K562 (cell line): ENCODE measurements at regions not wholly inside any gene's neighbourhood (a gene's known extent, or its start where the extent isn't known, plus 50 kb on each side); places are given as distances from the start of the nearest gene placed in this dataset.

Experiments
- ATAC-seq: fragments of 200-7000 bp; cut with Tn5 transposase; 3 replicates; pipeline ENCODE4 v1.9.1; 2020; ENCODE audit warnings: moderate library complexity
- BruUV-seq: library from RNA; stranded (reverse); fragments of 400-500 nt; replicated peaks from 2 replicates; lab custom pipeline; 2021; lab: Mats Ljungman, UMichigan
- CTCF ChIA-PET: fragments of 300-600 bp; formaldehyde crosslinking; extraction: SDS; loops from one replicate; lab custom pipeline; 2021; ENCODE audit warnings: low intra/inter-chr PET ratio; lab: Yijun Ruan, JAX
- POLR2A ChIA-PET: fragments of 300-600, 350-650 bp; sonication (Branson Sonifier 250); formaldehyde crosslinking; extraction: SDS; loops from one replicate; lab custom pipeline; 2021; ENCODE audit warnings: antibody characterized with exemption, inconsistent platforms; lab: Yijun Ruan, JAX
- DNase-seq, 4 experiments: peaks; one replicate each; pipeline versions ENCODE4 v3.0.0 to v3.0.0-alpha.2; 2011 to 2018; ENCODE audit warnings: low spot score in 3 of 4, mixed read lengths in 3 of 4; ENCODE audit errors: extremely low read depth in 1 of 4
- FAIRE-seq: peaks from 2 replicates; lab custom pipeline; 2011; peaks lifted over from hg19 to GRCh38; lab: Jason Lieb, UNC
- H2AFZ ChIP-seq: 2 replicates; pipeline ENCODE4 v1.6.0; 2011; ENCODE audit warnings: low read depth, low read length, control low read depth, inconsistent platforms
- H3K27ac ChIP-seq: fragments of 200-600 bp; 3 replicates; pipeline ENCODE4 v1.8.0; 2011; ENCODE audit warnings: low read depth, mild to moderate bottlenecking, control low read depth, inconsistent platforms, low read length, moderate library complexity, mixed read lengths; ENCODE audit errors: extremely low read depth
- H3K27me3 ChIP-seq, 2 experiments: fragments of 300-600 bp in 1 of 2; 2 replicates in 1 of 2; 3 replicates in 1 of 2; pipeline versions ENCODE4 v1.6.0 to v1.8.0; 2011; ENCODE audit warnings: inconsistent platforms in 2 of 2, low read length in 2 of 2, mild to moderate bottlenecking in 1 of 2, mixed read lengths in 1 of 2, moderate library complexity in 1 of 2; ENCODE audit not compliant: control insufficient read depth in 2 of 2, insufficient read depth in 2 of 2
- H3K36me3 ChIP-seq: fragments of 300-600 bp; 3 replicates; pipeline ENCODE4 v1.8.0; 2011; ENCODE audit warnings: mild to moderate bottlenecking, low read length, inconsistent platforms; ENCODE audit not compliant: control insufficient read depth, insufficient read depth
- H3K4me1 ChIP-seq, 2 experiments: fragments of 200-600 bp in 1 of 2; replicated peaks in 1 of 2; 2 replicates in 1 of 2; 3 replicates in 1 of 2; pipeline versions ENCODE4 v1.5.1 to v1.8.0; 2011; ENCODE audit warnings: inconsistent platforms in 2 of 2, low read length in 2 of 2, mild to moderate bottlenecking in 1 of 2, mixed read lengths in 1 of 2, moderate library complexity in 1 of 2; ENCODE audit not compliant: control insufficient read depth in 2 of 2, insufficient read depth in 2 of 2
- H3K4me2 ChIP-seq: 2 replicates; pipeline ENCODE4 v1.6.1; 2011; ENCODE audit warnings: low read length, control low read depth, inconsistent platforms, mixed read lengths; ENCODE audit not compliant: insufficient read depth
- H3K4me3 ChIP-seq: fragments of 200-600 bp; sonication (generic), shearing (Covaris generic); 2 replicates; pipeline ENCODE4 v1.5.1; 2016; ENCODE audit warnings: control low read depth, inconsistent platforms
- H3K79me2 ChIP-seq: fragments of 200-600 bp; 3 replicates; pipeline ENCODE4 v1.8.0; 2011; ENCODE audit warnings: low read length, inconsistent platforms; ENCODE audit not compliant: control insufficient read depth, insufficient read depth
- H3K9ac ChIP-seq, 2 experiments: 2 replicates each; pipeline versions ENCODE4 v1.6.0 to v1.6.1; 2011; ENCODE audit warnings: low read depth in 2 of 2, low read length in 2 of 2, control low read depth in 1 of 2, inconsistent platforms in 1 of 2, mild to moderate bottlenecking in 1 of 2, mixed read lengths in 1 of 2; ENCODE audit not compliant: insufficient read depth in 1 of 2
- H3K9me1 ChIP-seq: one replicate; pipeline ENCODE4 v1.6.0; 2011; ENCODE audit warnings: inconsistent platforms, mild to moderate bottlenecking, low read length, moderate library complexity; ENCODE audit not compliant: control insufficient read depth, insufficient read depth
- H3K9me3 ChIP-seq: replicated peaks from 2 replicates; pipeline ENCODE4 v1.5.1; 2011; ENCODE audit warnings: low read depth, low read length, inconsistent platforms; ENCODE audit not compliant: control insufficient read depth, insufficient read depth
- H4K20me1 ChIP-seq: replicated peaks from 2 replicates; pipeline ENCODE4 v1.6.1; 2011; ENCODE audit warnings: low read length, inconsistent platforms, mixed read lengths; ENCODE audit not compliant: control insufficient read depth, insufficient read depth
- FOXA3 ChIP-seq, 2 experiments: fragments of 450-650 bp in 1 of 2; sonication (generic) in 1 of 2; formaldehyde crosslinking; IDR thresholded peaks in 1 of 2; conservative IDR thresholded peaks in 1 of 2; 2 replicates each; pipeline versions ENCODE4 v1.4.0 to v1.8.0; 2020 to 2022; ENCODE audit warnings: mild to moderate bottlenecking in 2 of 2, missing genetic modification reagents in 1 of 2
- IRF2 ChIP-seq: sonication (generic); formaldehyde crosslinking; IDR thresholded peaks from 2 replicates; pipeline ENCODE4 v1.8.1; 2022; ENCODE audit warnings: mild to moderate bottlenecking, missing genetic modification reagents
- KDM2B ChIP-seq: fragments of 250-450 bp; sonication (Bioruptor Pico); IDR thresholded peaks from 2 replicates; pipeline ENCODE4 v1.8.0; 2021; ENCODE audit warnings: mild to moderate bottlenecking, moderate library complexity
- RAD51 ChIP-seq: fragments of 450-650 bp; IDR thresholded peaks from 2 replicates; pipeline ENCODE4 v1.7.1; 2016; ENCODE audit warnings: low read depth, mild to moderate bottlenecking, borderline replicate concordance
- RFX5 ChIP-seq: IDR thresholded peaks from 2 replicates; pipeline ENCODE4 v1.6.1; 2011; ENCODE audit warnings: low read depth, mild to moderate bottlenecking, improper control_type of control experiment, low read length
- STAT5A ChIP-seq: IDR thresholded peaks from 2 replicates; pipeline ENCODE4 v1.6.1; 2012; ENCODE audit warnings: low read length, inconsistent platforms, borderline replicate concordance
- THRAP3 ChIP-seq: fragments of 450-650 bp; IDR thresholded peaks from 2 replicates; pipeline ENCODE4 v1.6.1; 2016; ENCODE audit warnings: mild to moderate bottlenecking, inconsistent platforms, borderline replicate concordance
- ZNF140 ChIP-seq: fragments of 250-450 bp; sonication (Bioruptor Pico); IDR thresholded peaks from 2 replicates; pipeline ENCODE4 v1.8.0; 2021; ENCODE audit warnings: moderate library complexity, mild to moderate bottlenecking, inconsistent platforms
- ZNF224 ChIP-seq: sonication (generic); formaldehyde crosslinking; IDR thresholded peaks from 2 replicates; pipeline ENCODE4 v1.8.0; 2022; ENCODE audit warnings: mild to moderate bottlenecking, missing genetic modification reagents
- ZNF311 ChIP-seq: fragments of 250-450 bp; sonication (Bioruptor Pico); IDR thresholded peaks from 2 replicates; pipeline ENCODE4 v1.4.0; 2020; ENCODE audit warnings: mild to moderate bottlenecking, moderate library complexity
- ZNF696 ChIP-seq: fragments of 250-450 bp; sonication (Bioruptor Pico); conservative IDR thresholded peaks from 2 replicates; pipeline ENCODE4 v1.4.0; 2020; ENCODE audit warnings: mild to moderate bottlenecking, moderate library complexity
- WGBS: fragments of 100-300 bp; shearing (Covaris generic); methylation state at CpG from one replicate; pipeline ENCODE4 v1.1.6; 2016; ENCODE audit warnings: low coverage, mixed read lengths; ENCODE audit not compliant: insufficient coverage; ENCODE audit errors: missing lambda C conversion rate; 5-methylcytosine and 5-hydroxymethylcytosine counted together
- in situ Hi-C: fragments of 300-500 bp; cut with MboI; formaldehyde crosslinking; loops from 4 replicates; pipeline ENCODE4 v1.15.0; 2018; ENCODE audit warnings: inconsistent platforms, mixed read lengths
- intact Hi-C: fragments of 100-400 bp; cut with micrococcal nuclease; formaldehyde crosslinking; loops from 2 replicates; pipeline ENCODE4 v1.14.2; 2022
- TF ChIP-seq, protein P1 (sequence below): fragments of 450-650 bp; IDR thresholded peaks from 2 replicates; pipeline ENCODE4 v1.6.1; 2017; ENCODE audit warnings: antibody characterized with exemption

DNA sequence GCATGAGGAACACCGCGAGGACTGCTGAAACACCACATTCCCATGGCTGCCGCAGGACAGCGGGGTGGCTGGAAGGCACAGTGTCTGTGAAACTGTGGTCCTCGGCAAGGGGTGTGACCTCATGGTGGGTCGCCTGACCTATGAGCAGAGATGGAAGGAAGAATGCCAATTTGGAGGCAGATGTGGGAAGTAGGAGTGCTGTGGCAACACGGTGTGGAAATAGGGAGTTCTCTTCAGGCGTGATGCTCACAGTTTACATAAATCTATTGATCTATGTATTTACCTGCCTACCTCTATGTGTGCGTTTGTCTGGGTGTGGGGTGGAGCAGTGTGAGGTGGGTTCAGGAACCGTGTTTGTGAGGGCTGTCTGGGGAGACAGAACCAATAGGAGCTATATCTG is 62.3 kb upstream of the LSM6 start:
- intact Hi-C loops (no loop called here), in situ Hi-C loops (loop anchor here (25.0 kb wide), 1 partner anchor 799 kb away; no protein-coding TSS in a partner anchor)
- DNase-seq, result no peak
- Histone ChIP-seq H3K9me1 (no peaks in the 10 kb centered on the region), H4K20me1 (no peaks in the 10 kb centered on the region), H3K4me1 (no peaks in the 10 kb centered on the region), H3K79me2 (no peaks in the 10 kb centered on the region), H2AFZ (no peak overlapping the region), H3K27ac (no peak overlapping the region), H3K9me3 (no peaks in the 10 kb centered on the region), H3K36me3 (no peaks in the 10 kb centered on the region), H3K9ac (no peak overlapping the region), H3K4me2 (no peak overlapping the region), H3K27me3 (peaks cover 3 to 19% of the 10 kb centered on the region in 2 experiments; a peak in 4 of 5 replicates), H3K4me3 (no peak overlapping the region)
- 2% methylated on average over 10 of the region's 10 CpGs for WGBS
- TF ChIP-seq FOXA3 (CRISPR knock-in tag; conservative IDR thresholded peaks at IDR 0.05 in 1 of 2, IDR thresholded peaks at IDR 0.05 in 1 of 2), result no peak
- no peak for TF ChIP-seq STAT5A
- TF ChIP-seq ZNF140 (CRISPR knock-in tag), result no peak
- no peak for TF ChIP-seq IRF2 (CRISPR knock-in tag)
- no peak for TF ChIP-seq ZNF224 (CRISPR knock-in tag)
- no peak for TF ChIP-seq ZNF696
- TF ChIP-seq ZNF311 (CRISPR knock-in tag), result no peak
- TF ChIP-seq THRAP3, result no peak
- no peak for TF ChIP-seq RAD51
- no peak for TF ChIP-seq RFX5
- TF ChIP-seq, protein P1, sequence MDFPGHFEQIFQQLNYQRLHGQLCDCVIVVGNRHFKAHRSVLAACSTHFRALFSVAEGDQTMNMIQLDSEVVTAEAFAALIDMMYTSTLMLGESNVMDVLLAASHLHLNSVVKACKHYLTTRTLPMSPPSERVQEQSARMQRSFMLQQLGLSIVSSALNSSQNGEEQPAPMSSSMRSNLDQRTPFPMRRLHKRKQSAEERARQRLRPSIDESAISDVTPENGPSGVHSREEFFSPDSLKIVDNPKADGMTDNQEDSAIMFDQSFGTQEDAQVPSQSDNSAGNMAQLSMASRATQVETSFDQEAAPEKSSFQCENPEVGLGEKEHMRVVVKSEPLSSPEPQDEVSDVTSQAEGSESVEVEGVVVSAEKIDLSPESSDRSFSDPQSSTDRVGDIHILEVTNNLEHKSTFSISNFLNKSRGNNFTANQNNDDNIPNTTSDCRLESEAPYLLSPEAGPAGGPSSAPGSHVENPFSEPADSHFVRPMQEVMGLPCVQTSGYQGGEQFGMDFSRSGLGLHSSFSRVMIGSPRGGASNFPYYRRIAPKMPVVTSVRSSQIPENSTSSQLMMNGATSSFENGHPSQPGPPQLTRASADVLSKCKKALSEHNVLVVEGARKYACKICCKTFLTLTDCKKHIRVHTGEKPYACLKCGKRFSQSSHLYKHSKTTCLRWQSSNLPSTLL, result no peak
- no peak for TF ChIP-seq KDM2B (CRISPR knock-in tag)
- CTCF ChIA-PET, result no interaction called here
- ATAC-seq, result no peak
- no peak for FAIRE-seq
- BruUV-seq, result no TSS peak
- POLR2A ChIA-PET, result no interaction called here
